HG03095 (cell line): ENCODE measurements at regions not wholly inside any gene's neighbourhood (a gene's known extent, or its start where the extent isn't known, plus 50 kb on each side); places are given as distances from the start of the nearest gene placed in this dataset.

Experiments used
- ATAC-seq: cut with Tn5 transposase; IDR thresholded peaks from one replicate; pipeline ENCODE4 v1.9.1; 2021; ENCODE audit warnings: moderate library complexity; ENCODE audit not compliant: unreplicated experiment

DNA sequence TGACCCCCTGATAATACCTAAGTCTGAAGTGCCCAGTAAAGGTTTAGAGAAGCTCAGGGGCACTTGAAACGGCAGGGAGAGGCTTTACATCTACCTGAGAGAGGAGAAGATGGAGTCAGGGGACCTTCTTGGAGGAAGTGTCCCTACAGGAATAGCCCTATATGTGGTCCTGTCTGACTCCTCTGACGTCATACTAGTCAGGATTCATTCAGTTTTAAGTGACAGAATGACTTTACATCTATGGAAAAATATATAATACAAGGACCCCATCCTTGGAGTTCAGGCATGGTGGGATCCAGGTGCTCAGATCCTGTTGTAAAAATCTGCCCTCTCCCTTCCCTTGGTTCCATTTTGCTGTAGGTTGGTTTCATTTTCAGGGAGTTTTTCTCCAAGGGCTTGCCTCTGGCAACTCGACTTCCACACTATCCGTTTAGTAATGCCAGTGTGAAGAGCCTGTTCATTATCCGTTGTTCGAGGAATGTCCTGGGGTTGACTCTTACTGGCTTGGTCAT lies 205.6 kb downstream of the IRF8 start:
- no peak for ATAC-seq

- ATAC-seq = no peak
These were observed 208.4 kb downstream of the IRF8 start for GRCh38 chr16:86107215-86107825.

DNA sequence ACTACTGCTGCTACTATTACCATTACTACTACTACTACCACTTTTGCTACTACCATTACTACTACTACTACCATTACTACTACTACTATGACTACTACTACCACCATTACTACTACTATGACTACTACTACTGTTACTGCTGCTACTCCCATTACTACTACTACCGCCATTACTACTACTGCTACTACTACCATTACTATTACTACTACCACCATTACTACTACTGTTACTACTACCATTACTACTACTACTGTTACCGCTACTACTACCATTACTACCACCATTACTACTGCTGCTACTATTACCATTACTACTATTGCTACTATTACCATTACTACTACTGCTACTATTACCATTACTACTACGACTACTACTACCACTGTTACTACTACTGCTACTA lies 209.1 kb downstream of the IRF8 start:
- no peak for ATAC-seq

- no peak for ATAC-seq
These were observed 211.2 kb downstream of the IRF8 start for GRCh38 chr16:86110134-86110533.

GRCh38 chr16:86110726-86111125 lies 211.8 kb downstream of the IRF8 start:
- no peak for ATAC-seq

DNA sequence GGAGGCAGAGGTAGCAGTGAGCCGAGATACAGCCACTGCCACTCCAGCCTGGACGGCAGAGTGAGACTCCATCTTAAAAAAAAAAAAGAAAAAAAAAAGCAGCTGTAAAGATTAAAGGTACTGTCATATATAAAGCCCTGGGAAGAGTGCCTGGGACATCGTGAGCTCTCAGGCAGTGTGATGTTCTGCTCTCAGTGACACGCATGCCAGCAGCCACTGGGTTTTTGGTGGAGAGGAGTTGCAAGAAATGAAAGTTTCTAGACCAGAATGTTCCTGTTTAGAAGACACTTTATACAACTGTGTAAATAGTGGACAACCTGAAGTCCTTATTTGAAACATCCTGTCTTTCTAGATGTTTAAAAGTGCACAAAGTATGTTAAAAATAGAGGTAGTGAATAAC lies 213.2 kb downstream of the IRF8 start:
- ATAC-seq = no peak

GRCh38 chr16:86117235-86117634 lies 218.3 kb downstream of the IRF8 start:
- ATAC-seq = no peak

GRCh38 chr16:86117756-86118155 lies 218.8 kb downstream of the IRF8 start:
- ATAC-seq = no peak

DNA sequence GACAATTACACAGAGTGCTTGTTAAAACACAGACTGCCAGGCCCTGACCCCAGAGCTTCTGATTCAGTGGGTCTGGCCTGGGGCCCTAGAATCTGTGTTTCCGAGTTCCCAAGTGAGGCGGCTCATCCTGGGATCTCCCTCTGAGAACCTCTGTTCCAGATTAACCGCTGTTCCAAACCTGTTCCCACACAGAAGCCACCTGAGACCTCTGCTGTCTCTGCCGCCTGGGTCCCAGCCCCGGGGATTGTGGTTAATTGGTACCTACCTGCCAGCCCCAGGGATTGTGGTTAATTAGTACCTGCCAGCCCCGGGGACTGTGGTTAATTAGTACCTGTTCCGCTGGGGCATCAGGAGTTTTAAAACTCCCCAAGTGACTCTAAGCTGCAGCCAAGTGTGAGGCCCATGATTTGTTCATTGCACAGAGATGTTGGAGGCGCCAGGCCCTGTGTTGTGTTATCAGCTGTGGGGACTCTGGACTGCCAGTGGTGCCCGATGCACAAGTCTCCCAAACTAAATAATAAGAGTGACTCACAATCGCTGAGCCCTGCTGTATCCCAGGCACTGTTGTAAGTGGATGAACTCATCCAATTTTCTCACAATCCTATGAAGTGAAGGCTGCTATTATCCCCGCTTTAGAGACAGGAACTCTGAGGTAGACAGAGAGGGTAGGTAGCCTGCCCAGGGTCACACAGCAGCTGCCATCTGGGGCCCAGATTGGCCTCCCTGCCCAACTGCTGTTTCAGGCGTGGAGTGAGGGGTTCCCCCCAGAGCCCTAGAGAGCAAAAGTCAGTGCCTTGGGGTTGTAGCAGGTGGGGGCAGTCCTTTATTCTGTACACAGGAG lies 219.7 kb downstream of the IRF8 start:
- ATAC-seq = no peak

- no peak for ATAC-seq
These were observed 221.5 kb downstream of the IRF8 start for GRCh38 chr16:86120201-86121192.

DNA sequence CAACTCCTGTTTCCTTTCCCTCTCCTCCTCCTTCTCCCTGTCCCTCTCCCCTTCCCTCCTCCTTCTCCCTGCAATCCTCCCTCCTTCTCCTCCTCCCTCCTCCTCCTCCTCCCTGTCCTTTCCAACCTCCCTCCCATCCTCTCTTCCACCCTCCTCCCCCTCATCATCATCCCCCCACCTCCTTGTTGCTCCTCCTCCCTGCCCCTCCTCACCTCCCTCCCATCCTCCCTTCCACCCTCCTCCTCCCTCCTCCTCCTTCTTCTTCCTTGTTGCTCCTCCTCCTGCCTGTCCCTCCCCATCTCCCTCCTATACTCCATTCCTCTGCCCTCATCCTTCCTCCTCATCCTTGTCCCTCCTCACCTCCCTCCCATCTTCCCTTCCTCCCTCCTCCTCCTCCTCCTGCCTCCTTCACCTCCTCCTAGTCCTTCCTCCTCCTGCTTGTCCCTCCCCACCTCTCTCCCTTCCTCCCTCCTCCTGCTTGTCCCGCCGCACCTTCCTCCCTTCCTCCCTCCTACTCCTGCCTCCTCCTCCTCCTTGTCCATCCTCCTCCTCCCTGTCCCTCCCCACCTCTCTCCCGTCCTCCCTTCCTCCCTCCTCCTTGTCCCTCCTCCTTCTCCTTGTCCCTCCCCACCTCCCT lies 222.5 kb downstream of the IRF8 start:
- ATAC-seq = no peak

DNA sequence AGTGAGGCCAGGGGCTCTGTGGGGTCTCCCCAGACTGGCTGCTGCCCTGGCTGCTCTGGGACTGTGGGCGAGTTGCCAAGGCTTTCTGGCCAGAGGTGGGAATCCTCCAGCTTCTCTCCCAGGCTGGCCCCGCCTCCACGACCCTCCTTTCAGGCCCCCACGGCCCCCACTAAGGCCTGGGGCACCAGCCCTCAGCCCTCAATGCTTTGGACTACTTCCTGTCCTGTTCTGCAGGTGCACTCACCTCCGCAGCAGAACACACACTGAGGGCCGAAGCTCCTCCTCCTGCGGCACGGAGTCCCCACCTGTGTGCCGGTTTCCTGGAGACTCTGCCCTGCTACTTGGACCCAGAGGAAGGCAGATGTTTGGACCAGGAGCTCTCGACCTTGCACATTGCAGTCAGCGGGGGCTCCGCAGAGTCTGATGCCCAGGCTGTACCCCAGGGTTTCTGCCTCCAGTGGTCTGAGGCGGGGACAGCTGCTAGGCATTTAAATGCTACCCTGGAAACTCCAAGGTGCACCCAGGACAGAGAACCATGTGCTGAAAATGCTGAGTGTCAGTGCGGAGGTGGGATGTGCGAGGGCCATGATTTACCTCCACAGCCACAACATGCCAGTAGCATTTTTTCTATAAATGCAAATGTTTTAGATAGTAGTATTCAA lies 223.8 kb downstream of the IRF8 start:
- ATAC-seq = no peak

DNA sequence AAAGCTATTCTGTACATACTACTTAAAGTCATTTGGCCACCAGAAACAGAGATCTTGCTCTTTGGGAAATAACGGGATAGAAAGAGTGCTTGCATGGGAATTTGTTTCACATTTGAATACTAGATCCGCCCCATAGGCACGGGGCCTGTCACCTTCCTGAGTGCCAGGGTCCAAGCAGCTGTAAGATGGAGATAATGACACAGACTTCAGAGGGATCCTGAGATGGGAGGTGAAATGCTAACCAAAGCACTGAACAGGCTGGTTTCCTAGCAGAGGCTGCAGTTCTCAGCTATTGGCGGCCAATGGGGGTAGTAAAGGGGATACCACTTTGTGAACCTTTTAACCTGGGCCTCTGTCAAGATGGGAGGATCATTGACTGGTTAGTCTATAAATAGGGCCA lies 225.4 kb downstream of the IRF8 start:
- no peak for ATAC-seq

DNA sequence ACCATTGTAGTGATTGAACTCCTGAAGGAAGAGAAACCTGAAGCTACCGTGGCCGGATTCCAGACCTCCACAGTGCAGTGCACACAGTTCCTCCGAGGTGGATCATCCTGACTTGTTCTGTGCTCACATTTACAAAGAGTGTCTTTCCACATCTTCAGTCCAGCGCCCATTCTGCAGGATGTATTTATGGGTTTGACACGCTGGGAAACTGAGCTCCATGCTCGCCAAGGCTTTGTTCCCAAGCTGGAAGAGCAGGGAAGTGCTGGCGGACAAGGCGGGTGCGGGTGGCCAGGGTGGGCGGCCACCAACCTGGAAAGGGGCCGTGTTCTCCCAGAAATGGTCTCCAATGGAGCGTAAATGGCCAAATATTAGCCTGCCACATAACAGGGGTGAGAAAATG lies 227.9 kb downstream of the IRF8 start:
- no peak for ATAC-seq

GRCh38 chr16:86127366-86127765 lies 228.4 kb downstream of the IRF8 start:
- no peak for ATAC-seq

DNA sequence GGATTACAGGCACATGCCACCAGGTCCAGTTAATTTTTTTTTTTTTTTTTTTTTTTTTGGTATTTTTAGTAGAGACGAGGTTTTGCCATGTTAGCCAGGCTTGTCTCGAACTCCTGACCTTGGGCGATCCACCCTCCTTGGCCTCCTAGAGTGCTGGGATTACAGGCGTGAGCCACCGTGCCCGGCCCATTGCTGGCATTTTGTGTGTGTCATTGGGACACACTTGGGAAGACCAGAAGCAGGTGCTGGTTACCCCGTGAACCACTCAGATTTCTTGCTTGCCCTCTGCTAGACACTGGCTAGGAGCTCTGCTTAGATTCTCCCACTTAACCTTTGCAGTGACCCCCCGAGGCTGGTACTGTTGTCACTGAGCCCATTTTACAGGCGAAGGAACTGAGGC lies 229.3 kb downstream of the IRF8 start:
- no peak for ATAC-seq

- ATAC-seq = no peak
These were observed 230.6 kb downstream of the IRF8 start for GRCh38 chr16:86129541-86129940.

DNA sequence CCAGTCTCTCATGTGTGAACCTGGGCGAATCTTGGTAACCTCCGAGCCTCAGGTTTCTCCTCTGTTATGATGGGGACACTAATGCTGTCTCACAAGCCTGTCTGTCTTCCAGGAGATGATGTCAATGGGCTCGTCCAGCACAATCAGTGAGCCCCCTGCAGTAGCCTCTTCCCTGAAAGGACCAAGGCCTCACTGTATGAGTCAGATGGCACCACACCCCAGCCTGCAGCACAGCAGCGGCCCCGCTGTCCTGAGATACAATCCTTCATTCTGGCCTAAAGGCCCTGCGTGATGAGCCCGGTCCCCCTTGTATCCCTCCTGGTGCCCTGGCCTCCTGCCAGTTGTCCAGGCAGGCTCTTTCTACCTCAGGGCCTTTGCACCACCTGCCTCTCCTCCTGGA lies 234.4 kb downstream of the IRF8 start:
- no peak for ATAC-seq

DNA sequence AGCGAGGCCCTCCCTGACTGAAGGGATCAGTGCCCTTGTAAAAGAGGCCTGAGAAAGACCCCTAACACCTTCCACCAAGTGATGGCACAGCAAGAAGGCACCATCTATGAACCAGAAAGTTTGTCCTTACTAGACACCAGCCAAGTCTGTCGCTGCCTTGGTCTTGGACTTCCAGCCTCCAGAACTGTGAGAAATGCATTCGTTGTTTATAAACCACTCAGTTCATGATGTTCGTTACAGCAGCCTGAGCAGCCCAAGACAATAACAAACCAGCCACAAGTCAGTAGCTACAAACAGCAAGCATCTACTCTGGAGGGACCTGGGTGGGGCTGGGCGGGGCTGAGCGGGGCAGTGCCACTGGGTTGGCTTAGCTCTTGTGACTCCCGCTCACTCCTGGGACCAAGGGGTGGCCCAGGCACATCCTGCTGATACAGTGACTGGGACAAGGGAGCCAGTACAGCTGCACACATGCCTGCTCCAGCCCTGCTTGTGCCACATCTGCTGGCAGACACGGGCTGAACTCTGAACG lies 234.9 kb downstream of the IRF8 start:
- ATAC-seq = no peak
